Pulmonary artery endothelial cell (primary cell): ENCODE measurements at regions not wholly inside any gene's neighbourhood (a gene's known extent, or its start where the extent isn't known, plus 50 kb on each side); places are given as distances from the start of the nearest gene placed in this dataset.
"Not testable (repeated sequence)": the region's sequence is repeated elsewhere in the genome, so short reads cannot be mapped to it uniquely, and the experiment has no call there.

Source experiments
- DNase-seq: peaks from one replicate; pipeline ENCODE4 v3.0.0-alpha.2; 2011; ENCODE audit warnings: low read depth, low spot score

DNA sequence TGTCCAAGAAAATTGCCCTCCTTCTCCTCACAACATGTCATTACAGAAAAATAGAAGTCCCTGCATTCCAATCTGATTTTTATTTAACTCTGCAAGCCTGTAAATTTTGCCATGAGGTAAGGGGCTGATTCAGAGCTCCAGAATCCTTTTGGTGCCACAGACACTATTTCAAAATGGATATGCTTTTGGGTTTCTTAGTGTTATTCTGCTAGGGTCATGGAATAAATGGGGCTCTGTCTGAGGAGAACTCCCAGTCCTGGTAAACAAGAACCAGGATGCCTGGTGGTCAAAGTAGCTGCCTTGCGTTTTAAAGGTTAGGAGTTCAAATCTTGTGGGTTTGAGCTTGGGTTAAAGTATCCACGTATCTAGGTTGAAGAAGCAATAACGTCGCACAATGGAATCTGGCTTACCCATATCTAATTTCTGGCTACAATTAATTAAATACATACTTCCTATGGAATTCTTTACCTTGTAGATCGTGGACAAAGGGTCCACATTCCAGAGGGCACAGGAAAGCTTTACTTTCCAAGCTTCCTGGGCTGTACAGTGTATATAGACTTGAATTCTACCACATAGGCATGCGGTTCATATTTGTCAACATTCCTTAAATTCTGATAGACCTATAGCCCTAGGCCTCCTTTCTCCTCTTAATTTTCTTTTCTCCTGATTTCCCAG lies 98.0 kb upstream of the CDC42BPA start:
- no peak for DNase-seq

DNA sequence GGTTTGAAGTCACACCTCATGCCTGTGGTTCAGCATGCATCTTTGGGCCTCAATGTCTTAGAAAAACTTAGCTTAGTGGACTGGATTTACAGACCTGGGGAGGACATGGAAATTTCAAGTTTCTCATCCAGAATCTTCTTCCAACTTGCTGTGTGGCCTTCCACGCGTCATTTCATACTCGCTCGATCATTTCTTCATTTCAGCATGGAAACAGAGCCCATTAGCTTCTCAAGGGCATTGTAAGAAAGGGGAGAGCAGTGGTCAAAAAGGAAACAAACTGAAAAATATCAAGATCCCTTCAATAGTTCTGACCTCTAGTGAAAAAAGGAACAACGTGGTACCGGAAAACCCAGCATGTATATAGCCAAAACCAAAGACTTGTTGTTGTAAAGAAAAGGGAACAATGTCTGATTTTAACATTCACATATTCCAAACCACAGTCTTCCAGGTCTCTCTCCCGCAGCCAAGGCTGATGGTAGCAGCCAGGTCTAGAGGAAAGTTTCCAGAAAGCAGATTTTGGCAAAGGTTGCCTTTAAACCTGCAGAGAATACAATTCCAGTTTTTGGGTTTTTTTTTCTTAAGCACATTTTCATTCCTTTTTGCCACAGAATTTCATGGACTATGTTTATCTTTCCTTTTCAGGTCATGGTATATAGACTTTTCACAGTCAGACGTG lies 97.0 kb upstream of the CDC42BPA start:
- DNase-seq, result no peak

DNA sequence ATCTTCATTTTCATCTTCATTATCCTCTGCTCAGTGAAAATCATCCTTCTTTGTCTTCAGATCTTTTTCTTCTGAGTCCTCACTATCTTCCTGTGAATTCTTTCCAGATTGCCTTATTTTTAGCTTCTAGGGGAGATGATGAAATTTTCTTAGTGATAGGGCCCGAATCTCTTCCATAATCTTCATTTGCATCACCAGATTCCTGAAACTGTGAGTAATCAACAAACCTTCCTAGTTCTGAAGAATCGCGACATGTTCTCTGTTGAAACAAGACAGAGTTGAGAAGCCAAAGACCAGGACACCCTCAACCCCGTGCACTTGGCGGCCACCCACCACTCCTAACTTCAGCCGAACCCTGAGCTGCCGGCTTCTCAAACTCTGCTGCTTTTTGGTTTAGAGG lies 92.8 kb upstream of the CDC42BPA start:
- DNase-seq, result no peak

DNA sequence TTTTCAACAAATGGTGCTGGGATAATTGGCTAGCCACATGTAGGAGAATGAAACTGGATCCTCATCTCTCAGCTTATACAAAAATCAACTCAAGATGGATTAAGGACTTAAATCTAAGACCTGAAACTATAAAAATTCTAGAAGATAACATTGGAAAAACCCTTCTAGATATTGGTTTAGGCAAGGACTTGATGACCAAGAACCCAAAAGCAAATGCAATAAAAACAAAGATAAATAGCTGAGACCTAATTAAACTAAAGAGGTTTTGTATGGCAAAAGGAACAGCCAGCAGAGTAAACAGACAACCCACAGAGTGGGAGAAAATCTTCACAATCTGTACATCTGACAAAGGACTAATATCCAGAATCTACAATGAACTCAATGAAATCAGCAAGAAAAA lies 88.0 kb upstream of the CDC42BPA start:
- not testable (repeated sequence) for DNase-seq

DNA sequence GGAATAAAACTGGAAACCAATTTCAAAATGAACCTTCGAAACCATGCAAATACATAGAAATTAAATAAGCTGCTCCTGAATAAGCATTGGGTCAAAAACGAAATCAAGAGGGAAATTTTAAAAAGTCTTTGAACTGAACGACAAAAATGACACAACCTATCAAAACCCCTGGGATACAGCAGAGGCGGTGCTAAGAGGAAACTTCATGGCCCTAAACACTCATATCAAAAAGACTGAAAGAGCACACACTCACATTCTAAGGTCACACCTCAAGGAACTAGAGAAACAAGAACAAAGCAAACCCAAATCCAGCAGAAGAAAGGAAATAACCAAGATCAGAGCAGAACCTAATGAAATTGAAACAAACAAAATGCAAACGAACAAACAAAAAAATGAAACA lies 85.2 kb upstream of the CDC42BPA start:
- DNase-seq, result no peak

DNA sequence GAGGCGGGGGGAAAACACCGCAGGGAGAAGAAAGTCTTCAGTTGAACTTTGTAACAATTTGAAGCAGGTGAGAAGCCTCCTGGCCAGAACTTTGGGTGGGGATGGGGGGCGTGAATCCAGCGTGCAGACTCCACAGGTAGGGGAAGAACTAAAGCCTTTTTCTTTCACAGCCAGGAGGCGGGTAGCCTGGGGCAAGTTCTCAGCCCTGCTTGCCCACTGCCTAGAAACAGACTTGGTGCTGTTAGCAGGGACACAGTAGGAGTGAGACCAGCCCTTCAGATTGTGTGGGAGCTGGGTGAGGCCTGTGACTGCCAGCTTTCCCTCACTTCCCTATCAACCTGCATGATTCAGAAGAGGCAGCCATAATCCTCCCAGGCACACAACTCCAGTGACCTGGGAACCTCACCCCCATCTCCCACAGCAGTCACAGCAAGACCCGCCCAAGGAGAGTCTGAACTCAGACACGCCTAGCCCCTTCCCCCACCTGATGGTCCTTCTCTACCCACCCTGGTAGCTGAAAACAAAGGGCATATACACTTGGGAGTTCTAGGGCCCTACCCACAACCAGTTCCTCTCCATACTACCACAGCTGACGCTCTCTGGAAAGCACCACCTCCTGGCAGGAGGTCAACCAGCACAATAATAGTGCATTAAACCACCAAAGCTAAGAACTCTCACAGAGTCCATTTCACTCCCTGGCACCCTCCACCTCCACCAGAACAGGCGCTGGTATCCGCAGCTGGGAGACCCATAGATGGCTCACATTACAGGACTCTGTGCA lies 83.5 kb upstream of the CDC42BPA start:
- no peak for DNase-seq

DNA sequence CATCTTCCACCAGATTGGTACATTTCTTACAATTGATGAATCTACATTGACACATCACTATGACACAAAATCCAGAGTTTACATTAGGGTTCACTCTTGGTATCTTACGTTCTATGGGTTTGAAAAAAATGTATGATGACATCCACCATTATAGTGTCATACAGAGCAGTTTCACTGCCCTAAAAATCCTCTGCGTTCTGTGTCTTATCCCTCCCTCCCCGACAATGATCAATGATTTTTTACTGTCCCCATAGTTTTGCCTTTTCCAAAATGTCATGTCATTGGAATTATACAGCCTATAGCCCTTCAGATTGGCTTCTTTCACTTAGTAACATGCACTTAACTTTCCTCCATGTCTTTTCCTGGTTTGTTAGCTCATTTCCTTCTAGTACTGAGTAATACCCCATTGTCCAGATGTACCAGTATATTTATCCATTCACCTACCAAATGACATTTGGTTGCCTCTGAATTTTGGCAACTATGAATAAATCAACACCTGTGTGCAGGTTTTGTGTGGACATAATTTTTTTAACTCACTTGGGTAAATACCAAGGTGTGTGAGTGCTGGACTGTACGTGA lies 80.9 kb upstream of the CDC42BPA start:
- no peak for DNase-seq

DNA sequence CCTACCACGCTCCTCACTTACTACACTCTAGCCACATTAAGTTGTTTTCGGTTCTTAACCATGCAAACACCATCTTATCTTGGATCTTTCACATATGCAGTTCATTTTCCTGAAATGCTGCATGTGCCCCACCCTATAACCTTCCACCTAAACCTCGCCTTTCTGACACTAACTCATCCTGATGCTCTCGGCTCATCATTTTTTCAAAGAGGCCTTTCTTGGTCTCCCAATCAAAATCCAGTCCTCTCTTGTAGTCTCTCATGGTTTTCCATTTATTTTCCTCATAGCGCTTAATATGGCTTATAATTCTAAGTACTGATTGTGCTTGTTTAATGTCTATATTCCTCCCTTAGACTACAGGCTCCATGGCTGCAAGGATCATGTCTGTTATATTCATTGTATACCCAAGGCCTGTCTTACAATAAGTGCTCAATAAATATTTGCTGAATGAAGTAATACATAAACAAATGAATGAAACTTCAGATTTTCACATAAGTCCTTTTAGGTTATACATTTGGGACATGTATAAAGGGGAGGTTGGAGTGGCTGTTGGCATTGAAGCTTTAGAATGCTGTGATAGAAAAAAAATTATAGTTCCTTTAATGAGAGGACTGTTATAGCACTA lies 79.2 kb upstream of the CDC42BPA start:
- DNase-seq, result no peak

DNA sequence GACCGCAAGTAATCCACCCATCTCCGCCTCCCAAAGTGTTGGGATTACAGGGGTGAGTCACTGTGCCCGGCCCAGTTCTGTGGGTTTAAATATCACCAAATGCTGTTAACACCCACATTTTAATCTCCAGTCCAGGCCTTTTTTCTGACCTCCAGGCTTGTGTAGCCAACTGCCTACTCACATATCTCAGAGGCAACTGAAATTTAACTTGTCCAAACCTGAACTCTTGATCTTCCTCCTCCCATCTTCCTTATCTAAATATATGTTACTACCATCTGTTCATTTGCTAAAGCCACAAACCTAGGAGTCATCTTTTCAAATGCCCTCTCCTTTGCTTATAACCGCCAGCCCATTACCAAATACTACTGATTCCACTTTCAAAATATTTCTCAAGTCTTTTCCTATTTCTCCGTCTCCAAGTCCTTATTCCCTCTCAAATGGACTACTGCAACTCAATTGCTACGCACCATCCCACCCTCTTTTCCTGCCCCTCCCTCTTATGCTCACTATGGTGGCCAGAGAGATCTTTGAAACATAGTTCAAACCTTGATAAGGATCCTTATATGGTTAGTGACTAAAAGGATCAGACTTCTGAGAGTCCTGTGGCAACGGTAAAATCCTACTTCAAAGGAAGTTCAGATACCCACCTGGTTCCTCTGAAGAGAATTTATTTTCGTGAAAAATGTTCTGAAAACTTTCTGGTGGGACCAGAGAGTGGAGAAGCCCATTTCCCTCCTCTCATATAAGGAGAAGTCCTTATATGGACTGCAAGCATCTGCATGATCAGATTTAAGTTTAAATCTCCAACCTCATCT lies 78.5 kb upstream of the CDC42BPA start:
- DNase-seq, result no peak

DNA sequence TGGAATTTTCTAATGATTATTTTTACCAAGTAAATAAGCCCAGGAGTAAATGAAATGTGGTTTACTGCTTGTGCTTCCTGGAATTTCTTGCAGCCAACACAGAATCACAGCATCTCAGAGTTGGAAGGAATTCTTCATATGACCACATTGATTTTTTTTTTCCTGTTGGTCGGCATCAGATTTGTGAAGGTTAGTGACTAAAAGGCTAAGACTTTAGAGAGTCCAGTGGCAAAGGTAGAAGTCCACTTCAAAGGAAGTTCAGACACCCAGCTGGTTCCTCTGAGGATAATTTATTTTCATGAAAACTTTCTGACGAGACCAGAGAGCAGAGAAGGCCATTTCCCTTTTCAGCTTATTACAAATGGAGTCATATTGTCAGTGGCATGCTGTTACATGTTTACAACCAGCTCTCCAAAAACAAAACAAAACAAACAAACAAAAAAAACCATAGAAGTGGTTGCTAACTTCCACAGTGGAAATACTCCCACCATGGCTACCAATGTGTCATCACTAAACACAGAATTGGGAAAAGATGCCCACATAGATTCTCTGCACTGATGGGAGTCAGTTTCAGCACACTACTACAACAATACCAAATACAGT lies 77.2 kb upstream of the CDC42BPA start:
- no peak for DNase-seq

DNA sequence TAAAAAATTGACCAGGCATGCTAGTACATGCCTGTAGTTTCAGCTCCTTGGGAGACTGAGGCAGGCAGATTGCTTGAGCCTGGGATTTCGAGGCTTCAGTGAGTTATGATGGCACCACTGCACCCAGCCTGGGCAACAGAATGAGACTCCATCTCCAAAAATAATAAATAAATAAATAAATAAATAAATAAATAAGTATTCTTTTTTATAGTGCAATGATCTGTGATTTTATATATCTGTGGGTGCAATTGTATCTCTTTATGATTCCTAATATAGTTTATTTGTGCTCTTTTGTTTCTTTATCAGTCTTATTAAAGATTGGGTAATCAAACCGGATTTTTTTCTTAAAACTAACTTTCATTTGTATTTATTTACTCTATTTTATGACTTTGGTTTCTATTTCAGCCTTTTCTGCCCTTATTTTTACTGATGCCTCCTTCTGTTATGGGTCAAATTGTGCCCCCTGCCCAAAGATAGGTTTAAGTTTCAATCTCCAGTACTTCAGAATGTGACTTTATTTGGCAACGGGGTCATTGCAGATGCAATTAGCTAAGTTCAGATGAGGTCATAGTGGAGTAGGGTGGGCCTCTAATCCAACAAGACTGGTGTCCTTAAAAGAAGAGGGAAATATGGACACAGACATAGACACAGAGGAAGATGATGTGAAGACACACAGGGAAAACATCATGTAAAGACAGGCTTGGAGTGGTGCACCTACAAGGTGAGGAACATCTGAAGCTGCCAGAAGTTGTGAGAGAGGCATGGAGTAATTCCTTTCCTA lies 74.9 kb upstream of the CDC42BPA start:
- DNase-seq, result no peak

DNA sequence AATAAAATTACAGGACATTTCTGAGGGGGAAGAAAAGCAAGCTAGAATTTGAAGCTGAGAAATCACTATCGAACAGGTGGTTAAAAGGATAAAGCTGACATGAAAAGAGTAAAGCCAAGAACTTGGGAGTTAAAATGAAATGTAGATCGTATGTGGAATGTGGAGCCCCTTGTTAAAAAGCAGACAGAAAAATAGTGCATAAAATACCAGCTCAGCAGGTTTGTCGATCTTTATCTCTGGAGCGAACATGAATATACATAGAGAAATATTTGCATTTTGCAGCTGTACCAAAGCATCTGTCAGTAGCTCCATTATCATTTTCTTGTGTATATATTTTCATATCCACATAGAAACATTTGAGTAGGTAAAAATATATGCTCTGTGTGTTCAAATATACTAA lies 73.6 kb upstream of the CDC42BPA start:
- no peak for DNase-seq

DNA sequence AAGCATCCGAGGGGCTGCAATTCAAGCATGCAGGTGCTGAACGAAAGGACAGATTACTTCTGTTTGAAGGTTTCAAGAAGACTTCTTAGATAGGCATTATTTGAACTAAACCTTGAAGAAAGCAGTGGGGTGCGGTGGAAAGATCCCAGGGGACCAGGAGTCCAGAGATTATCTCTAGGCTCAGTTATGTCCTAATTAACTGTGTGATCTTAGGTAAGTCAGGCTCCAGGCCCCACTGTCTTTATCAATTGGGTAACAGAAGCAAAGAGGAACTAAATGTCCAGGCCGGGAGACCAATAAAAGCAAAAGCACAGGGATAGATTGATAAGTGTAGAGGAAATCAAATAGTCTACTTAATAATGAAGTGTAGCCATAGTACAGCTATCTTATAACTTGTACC lies 72.9 kb upstream of the CDC42BPA start:
- DNase-seq, result no peak

DNA sequence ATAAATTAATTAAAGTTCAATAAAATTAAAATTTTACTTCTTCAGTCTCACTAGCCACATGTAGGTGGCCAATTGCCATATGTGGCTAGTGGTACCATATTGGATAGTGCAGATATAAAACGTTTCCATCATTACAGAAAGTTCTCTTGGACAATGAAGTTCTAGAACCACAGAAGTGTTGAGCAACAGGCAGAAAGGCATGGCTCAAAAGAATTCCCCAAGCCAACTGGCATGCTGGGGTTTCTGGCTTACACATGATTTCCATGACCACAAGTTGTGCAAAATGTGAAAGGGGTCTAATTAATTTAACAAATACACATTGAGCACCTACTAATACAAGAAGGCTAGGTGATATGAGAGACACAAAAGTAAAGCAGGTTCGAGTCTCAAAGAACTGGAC lies 72.2 kb upstream of the CDC42BPA start:
- DNase-seq, result no peak

DNA sequence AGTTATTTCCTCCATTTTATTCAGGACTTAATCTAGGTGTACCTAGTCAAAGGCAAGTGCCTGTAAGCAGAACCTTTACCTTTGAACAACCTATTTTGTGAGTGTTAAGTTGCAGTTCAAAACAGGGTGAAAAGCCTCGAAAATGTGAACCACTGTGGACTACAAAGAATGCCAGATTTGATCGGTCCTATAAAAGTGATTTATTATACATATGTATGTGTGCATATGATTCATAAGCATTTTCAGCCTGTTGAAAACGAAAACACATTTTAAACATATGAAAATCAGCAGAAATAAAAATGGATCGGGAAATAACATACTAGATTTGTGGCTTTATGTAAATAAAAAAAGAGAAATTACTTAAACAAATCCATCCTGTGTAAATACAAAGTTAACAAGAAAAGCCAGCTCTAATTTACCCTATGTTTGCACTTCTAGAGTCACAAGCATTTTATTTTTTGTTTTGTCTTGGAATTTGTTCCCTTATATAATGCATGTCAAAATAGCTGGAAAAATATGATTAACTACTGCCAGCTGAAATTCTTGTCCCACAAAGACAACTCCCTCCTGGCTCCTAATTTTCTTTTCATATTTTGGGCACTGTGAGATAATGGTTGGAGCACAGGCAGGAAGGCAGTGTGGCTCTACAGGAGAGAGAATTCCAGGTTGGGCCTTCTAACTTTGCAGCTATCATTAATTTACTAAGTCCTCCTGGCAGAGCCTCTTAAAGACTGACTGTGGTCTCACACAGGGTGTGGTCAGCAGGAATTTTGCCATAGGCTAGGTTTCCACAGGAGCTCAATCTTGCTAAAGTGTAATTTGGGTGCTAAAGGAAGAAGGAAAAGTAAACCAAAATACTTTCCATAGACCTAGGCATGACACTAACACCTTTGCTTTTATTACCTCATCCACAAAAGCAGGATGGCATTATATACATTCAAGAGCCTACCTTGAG lies 70.2 kb upstream of the CDC42BPA start:
- DNase-seq, result no peak

DNA sequence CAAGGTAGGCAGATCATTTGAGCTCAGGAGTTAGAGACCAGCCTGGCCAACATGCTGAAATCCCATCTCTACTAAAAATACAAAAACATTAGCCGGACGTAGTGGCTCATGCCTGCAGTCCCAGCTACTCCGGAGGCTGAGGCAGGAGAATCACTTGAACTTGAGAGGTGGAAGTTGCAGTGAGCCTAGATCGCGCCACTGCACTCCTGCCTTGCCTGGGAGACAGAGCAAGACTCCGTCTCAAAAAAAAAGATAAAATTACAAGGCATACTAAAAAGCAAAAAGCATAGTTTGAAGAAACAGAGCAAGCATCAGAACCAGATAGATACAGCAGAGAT lies 61.2 kb upstream of the CDC42BPA start:
- no peak for DNase-seq

DNA sequence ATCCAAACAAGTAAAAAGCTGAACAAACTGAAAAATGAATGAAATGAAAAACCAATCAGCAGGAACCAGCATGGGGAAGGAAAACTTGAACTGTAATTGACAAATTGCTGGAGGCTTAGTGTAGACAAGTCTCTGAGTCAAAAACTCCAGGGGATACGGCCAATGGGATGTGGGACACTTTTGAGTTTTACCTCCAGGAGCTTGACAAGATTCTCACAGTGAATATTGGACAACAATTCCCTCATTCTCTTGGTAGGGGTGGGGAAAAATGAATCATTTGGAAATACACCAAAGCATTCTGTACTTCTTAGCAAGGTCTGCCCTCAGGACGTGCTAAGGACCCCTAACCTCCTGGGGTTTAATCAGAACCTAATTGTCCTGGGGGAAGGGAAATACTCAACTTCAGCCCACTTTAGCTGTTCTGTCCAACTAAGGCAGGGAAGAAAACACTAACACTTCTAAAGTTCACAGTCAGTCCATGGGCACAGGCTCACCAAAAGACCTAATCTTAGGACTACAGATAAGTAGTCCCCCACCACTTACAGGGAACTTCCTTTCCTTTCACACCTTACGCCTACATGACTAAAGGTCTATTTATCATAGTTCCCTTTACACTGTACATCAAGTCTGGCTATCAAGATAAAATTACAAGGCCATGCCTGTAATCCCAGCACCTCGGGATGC lies 60.7 kb upstream of the CDC42BPA start:
- DNase-seq, result no peak

DNA sequence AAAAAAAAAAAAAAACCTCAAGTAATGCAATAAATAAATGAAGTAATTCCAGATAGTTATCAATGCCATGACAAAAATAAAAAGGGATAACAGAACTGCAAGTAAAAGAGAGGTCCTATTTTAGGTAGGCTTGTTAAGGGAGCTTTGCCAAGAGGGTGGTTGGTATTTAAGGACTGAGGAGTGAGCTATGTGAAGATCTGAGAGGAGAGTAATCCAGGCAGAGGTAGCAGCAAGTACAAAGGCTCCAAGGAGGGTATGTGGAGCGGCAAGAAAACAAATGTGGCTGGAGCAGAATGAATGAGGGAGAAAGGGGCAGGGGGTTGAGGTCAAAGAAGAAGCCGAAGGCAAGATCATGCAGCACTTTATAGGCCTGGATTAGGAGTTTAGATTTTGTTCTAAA lies 59.9 kb upstream of the CDC42BPA start:
- DNase-seq, result no peak
